Ascending aorta (tissue), 2 donors: ENCODE measurements at regions not wholly inside any gene's neighbourhood (a gene's known extent, or its start where the extent isn't known, plus 50 kb on each side); places are given as distances from the start of the nearest gene placed in this dataset.

Experiments used
- DNase-seq, 2 donors: peaks; one replicate each; pipeline ENCODE4 v3.0.0-alpha.2; 2019; ENCODE audit warnings: low spot score in 2 of 2
- H3K27ac ChIP-seq, 2 donors: fragments of 200-600 bp; sonication (generic); one replicate each; pipeline ENCODE4 v1.5.1; 2016 to 2017; ENCODE audit warnings: mild to moderate bottlenecking in 1 of 2
- H3K27me3 ChIP-seq: fragments of 200-600 bp; sonication (generic); one replicate; pipeline ENCODE4 v1.5.1; 2017
- H3K36me3 ChIP-seq, 2 donors: fragments of 200-600 bp; sonication (generic); one replicate each; pipeline ENCODE4 v1.5.1; 2016
- H3K4me1 ChIP-seq, 2 donors: fragments of 200-600 bp; sonication (generic); one replicate each; pipeline ENCODE4 v1.5.1; 2016 to 2017; ENCODE audit warnings: mild to moderate bottlenecking in 1 of 2
- H3K4me3 ChIP-seq, 2 donors: fragments of 200-600 bp; sonication (generic); one replicate each; pipeline ENCODE4 v1.5.1; 2016 to 2017; ENCODE audit warnings: mild to moderate bottlenecking in 1 of 2
- H3K9me3 ChIP-seq, 2 donors: fragments of 200-600 bp; sonication (generic); one replicate each; pipeline ENCODE4 v1.5.1; 2016
- intact Hi-C: fragments of 100-400 bp; cut with DNase I; formaldehyde crosslinking; loops from one replicate; pipeline ENCODE4 v1.15.1; 2023
- TF ChIP-seq, protein P1 (sequence below), 3 experiments: fragments of 200-600 bp in 2 of 3; fragments of 450-650 bp in 1 of 3; sonication (generic) in 2 of 3; IDR thresholded peaks; one replicate each; pipeline ENCODE4 v1.5.1; 2016 to 2019; ENCODE audit warnings: antibody characterized with exemption in 3 of 3, mild to moderate bottlenecking in 1 of 3, moderate library complexity in 1 of 3

DNA sequence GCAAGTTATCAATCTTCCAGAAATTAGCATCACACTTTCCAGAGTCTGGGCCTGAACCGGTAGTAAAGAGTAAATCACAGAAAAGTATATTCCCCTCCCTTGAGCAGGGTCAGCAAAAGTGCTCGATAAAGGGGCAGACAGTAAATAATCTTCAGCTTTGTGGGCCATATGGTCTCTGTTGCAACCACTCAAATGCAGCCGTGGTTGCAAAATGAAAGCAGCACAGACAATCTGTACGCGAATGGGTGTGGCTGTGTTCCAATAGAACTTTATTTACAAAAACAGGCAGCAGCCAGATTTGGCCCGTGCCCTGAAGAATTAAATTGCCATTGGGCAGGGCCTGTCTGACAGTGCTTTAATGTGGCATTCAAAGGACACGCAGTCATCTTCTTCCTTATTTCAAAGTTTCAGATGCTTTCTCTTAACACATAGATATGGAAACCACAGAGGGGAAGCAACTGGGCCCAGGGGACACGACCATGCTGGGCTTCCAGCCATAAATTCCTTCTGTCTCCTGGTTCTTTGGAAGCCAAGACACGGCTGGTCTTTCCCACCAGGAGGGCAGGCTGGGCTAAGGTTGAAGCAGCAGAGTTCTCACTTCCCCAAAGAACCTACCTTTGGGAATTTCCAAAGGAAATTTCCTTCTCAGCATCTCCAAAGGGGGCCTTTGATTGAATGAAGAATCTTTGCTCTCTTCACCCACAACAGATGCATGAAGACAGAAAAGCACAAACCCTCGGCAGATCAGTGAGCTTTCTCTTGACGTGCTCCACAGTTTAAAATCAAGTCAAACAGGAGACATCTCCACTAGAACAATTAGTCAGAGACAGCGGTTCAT lies 489.8 kb upstream of the PROK2 start:
- intact Hi-C loops, result loop anchor here (5.0 kb wide), 1 partner anchor 73 kb away; no protein-coding TSS in a partner anchor
- DNase-seq, result peak in 1 of 2 donors; percentile 68
- TF ChIP-seq, protein P1, sequence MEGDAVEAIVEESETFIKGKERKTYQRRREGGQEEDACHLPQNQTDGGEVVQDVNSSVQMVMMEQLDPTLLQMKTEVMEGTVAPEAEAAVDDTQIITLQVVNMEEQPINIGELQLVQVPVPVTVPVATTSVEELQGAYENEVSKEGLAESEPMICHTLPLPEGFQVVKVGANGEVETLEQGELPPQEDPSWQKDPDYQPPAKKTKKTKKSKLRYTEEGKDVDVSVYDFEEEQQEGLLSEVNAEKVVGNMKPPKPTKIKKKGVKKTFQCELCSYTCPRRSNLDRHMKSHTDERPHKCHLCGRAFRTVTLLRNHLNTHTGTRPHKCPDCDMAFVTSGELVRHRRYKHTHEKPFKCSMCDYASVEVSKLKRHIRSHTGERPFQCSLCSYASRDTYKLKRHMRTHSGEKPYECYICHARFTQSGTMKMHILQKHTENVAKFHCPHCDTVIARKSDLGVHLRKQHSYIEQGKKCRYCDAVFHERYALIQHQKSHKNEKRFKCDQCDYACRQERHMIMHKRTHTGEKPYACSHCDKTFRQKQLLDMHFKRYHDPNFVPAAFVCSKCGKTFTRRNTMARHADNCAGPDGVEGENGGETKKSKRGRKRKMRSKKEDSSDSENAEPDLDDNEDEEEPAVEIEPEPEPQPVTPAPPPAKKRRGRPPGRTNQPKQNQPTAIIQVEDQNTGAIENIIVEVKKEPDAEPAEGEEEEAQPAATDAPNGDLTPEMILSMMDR (IDR thresholded peaks at IDR 0.05), result no peak
- Histone ChIP-seq H3K9me3 (no peaks in the 10 kb centered on the region), H3K36me3 (no peaks in the 10 kb centered on the region), H3K4me1 (peaks cover 0 to 22% of the 10 kb centered on the region in 2 donors), H3K27me3 (no peaks in the 10 kb centered on the region), H3K4me3 (no peak overlapping the region), H3K27ac (no peak overlapping the region)

DNA sequence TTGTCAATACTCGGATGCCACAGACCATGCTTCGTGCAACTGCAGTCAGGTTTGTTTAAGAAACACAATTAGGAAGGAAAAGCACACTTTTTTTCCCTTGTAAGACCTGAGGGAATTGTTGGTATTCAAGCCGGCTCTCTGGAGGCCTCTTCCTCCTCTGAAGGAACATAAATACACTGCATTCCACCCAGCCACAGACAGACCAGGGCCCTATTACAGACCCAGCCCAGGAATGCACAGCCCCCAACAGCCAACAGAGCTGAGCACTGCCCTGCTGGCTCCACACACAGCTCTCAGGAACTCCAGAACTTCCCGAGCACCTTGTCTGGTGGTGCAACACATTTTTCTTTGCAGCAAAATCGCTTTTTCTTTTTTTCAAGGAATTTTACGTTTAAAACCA lies 488.7 kb upstream of the PROK2 start:
- Histone ChIP-seq H3K27me3 (no peaks in the 10 kb centered on the region), H3K4me3 (no peak overlapping the region), H3K4me1 (peaks cover 0 to 24% of the 10 kb centered on the region in 2 donors), H3K9me3 (no peaks in the 10 kb centered on the region), H3K36me3 (no peaks in the 10 kb centered on the region), H3K27ac (no peak overlapping the region)
- TF ChIP-seq, protein P1 (IDR thresholded peaks at IDR 0.05), result no peak
- intact Hi-C loops, result loop anchor here (5.0 kb wide), 1 partner anchor 74 kb away; no protein-coding TSS in a partner anchor
- DNase-seq, result no peak

DNA sequence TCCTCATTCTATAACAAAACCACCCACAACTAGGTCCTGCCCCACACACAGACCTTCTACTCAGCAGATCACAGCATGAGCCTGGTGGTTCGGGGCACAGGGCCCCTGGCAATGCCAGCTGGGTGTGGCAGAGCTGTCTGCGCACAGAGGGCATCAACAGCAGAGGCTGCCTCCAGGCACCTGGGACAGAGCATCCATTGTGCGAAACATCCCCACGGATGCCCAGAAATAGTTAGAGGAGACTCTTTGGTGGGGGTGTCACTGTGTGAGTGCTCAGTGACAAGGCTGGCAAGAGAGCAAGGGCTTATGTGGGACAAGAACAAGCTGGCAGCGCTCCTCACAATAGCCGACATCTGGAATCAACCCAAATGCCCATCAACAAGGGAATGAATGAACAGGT lies 487.4 kb upstream of the PROK2 start:
- no peak overlapping the region for H3K4me3 ChIP-seq
- DNase-seq, result no peak
- intact Hi-C loops, result loop anchor here (5.0 kb wide), 1 partner anchor 75 kb away; no protein-coding TSS in a partner anchor
- no peak overlapping the region for H3K27ac ChIP-seq
- TF ChIP-seq, protein P1 (IDR thresholded peaks at IDR 0.05), result no peak
- H3K27me3 ChIP-seq, result no peaks in the 10 kb centered on the region
- H3K36me3 ChIP-seq, result no peaks in the 10 kb centered on the region
- peaks cover 0 to 24% of the 10 kb centered on the region in 2 donors for H3K4me1 ChIP-seq
- no peaks in the 10 kb centered on the region for H3K9me3 ChIP-seq

DNA sequence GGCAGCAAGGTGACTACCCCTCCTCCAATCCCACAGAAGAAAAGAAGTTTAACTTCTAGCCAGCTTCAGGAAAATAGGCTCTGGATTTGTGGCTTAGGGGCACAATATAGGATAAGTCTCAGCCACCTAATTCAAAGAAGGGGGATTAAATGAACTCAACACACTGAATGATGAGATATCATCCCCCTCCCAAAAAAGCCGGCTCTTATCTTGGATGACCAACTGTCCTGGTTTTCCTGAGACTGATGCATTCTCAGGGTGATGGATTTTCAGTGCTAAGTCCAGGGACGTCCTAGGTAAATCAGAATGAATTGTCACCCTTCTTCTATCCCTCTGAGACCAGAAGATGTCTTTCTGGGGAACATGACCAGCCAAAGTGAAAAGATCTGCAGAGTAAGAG lies 487.0 kb upstream of the PROK2 start:
- intact Hi-C loops, result loop anchor here (2.0 to 5.0 kb wide), 3 partner anchors 75 to 211 kb away; partner anchors contain the start of gene RYBP
- TF ChIP-seq, protein P1 (IDR thresholded peaks at IDR 0.05), result no peak
- H3K4me1 ChIP-seq, result peaks cover 0 to 24% of the 10 kb centered on the region in 2 donors

DNA sequence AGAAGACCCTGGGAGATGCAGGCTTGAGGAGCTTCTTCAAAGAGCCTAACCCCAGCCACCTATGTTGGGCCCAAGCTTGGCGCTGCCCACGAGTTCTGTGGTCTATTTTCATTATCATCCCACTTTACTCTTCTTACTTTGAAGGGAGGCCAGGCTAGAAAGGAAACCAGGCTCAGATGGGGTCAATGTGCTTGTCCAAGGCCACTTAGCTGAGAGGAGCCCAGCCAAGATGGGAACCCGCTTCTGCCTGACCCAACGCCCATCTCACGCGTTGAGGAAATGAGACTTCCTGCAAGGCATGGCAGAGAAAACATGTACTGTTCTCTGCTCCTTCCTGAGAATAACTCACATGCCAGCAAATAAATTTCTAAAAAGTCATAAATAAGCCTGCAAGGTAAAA lies 486.3 kb upstream of the PROK2 start:
- TF ChIP-seq, protein P1 (IDR thresholded peaks at IDR 0.05), result no peak
- no peak overlapping the region for H3K4me3 ChIP-seq
- H3K4me1 ChIP-seq, result peaks cover 0 to 24% of the 10 kb centered on the region in 2 donors
- no peak overlapping the region for H3K27ac ChIP-seq
- no peaks in the 10 kb centered on the region for H3K27me3 ChIP-seq
- H3K36me3 ChIP-seq, result no peaks in the 10 kb centered on the region
- no peaks in the 10 kb centered on the region for H3K9me3 ChIP-seq
- DNase-seq, result no peak
- intact Hi-C loops, result loop anchor here (2.0 to 5.0 kb wide), 3 partner anchors 76 to 212 kb away; partner anchors contain the start of gene RYBP

More for the DNA sequence above, 487.0 kb upstream of the PROK2 start:
- H3K27me3 ChIP-seq, result no peaks in the 10 kb centered on the region
- H3K36me3 ChIP-seq, result no peaks in the 10 kb centered on the region
- no peak overlapping the region for H3K4me3 ChIP-seq
- H3K9me3 ChIP-seq, result no peaks in the 10 kb centered on the region
- DNase-seq, result no peak
- H3K27ac ChIP-seq, result no peak overlapping the region
